ENCODE measurements at regions not wholly inside any gene's neighbourhood (a gene's known extent, or its start where the extent isn't known, plus 50 kb on each side); places are given as distances from the start of the nearest gene placed in this dataset.

DNA sequence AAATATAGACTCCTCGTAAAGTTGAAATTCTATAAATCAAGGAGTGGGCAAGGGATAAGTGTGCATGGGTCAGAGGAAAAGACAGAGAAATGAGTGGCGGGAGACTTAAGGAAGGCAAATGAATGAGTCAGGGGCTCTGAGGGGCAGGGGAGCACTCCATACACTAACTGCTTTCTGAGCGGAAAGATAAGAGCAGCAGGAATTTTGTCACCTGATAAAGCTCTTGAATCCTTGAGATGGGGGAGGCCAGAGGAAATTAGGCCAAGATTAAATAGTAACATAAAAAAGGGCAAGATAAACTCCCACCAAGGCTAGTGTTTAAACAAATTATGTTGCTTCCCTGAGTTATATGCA, 191.0 kb upstream of the S1PR3 start:
- DNase-seq = no peak

- DNase-seq = no peak
Measured at GRCh38 chr9:88801214-88801796, 190.0 kb upstream of the S1PR3 start.

DNA sequence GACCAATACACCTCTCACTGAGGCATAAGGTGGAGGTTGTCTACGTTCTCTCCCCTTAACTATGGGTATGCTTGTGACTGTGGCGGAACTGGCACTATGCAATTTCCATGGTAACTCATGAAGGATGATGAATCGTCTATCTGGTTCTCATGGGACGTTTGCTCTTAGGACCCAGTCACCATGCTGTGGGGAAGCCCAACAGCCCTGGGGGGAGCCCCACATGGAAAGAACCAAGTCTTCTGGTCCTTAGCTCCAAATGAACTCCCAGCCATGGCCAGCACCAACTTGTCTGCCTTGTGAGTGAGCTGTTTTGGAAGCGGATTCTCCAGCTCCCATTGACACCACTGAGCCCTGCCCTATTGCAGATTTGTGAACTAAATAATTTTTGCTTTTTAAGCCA, 188.7 kb upstream of the S1PR3 start:
- no peak for DNase-seq

DNA sequence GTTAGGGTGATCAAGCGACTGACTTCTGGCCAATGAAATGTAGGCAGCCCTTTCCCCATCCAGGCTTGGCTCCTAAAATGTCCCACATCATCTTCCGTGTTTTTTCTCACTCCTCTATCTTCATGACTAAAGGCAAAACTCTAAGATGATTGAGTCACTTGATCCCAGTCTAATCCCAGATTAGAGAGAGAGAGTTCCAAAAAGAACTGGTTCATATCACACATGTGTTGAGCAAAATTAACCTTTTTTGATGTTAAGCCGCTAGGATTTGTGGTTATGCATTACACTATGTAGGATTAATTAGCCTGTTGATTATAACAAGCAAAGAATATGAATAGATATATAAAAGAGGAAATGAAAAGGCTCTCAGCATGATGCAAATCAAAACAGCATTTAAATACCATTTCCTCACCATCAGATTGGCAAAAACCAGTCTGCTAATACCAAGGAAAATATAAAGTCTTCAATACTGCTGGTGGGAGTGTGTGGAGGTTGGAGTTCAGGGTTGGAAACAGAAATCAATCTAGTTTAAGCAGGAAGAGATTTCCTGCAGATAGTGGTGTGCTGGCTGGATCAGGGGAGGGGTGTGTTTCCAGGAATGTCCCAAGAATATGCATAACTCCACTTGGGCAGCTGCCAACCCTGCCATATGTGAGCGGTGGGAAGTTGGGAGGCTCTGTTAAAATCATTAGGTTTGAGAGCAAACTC, 187.6 kb upstream of the S1PR3 start:
- no peak for DNase-seq

- DNase-seq = no peak
Measured at GRCh38 chr9:88804254-88804596, 187.0 kb upstream of the S1PR3 start.

DNA sequence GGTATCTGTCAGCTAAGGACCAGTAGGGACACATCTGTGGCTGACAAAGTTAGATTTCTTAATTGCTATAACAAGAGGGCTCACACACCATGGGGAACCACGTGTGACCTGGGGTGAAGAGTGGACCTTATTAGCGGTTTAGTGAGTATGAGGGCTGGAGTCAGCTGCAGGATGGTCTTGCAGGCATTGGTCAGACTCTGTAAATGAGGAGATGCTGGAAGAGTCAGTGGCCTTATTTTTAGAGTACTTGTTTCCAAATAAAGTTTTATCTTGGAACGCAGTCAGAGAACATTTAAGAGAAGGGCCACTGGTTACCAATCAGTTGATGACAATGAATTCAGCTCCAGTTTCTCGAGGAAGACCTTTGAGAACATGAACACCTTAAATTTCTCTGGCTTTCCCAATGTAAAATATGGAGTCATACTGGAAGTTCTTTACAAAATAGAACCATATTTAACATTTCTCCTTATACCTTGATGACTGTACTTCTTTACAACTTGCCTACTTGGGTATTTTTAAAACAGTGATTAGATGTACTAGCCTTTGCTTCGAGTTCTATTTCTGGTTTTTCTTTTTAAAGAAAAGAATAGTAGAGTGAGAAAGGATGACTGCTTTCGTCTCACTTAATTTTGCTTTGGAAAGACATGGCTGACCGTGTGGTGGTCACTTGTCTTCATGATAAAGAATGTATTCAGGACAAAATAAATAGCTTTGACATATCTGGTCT, 185.9 kb upstream of the S1PR3 start:
- no peak for DNase-seq

- DNase-seq = no peak
Measured at GRCh38 chr9:88807426-88807825, 183.8 kb upstream of the S1PR3 start.

GRCh38 chr9:88808019-88808656, 183.1 kb upstream of the S1PR3 start:
- DNase-seq = peak; percentile 6

- DNase-seq = no peak
Measured at GRCh38 chr9:88808761-88809354, 182.4 kb upstream of the S1PR3 start.

GRCh38 chr9:88809355-88810161, 181.7 kb upstream of the S1PR3 start:
- no peak for DNase-seq

GRCh38 chr9:88810826-88811225, 180.4 kb upstream of the S1PR3 start:
- no peak for DNase-seq

DNA sequence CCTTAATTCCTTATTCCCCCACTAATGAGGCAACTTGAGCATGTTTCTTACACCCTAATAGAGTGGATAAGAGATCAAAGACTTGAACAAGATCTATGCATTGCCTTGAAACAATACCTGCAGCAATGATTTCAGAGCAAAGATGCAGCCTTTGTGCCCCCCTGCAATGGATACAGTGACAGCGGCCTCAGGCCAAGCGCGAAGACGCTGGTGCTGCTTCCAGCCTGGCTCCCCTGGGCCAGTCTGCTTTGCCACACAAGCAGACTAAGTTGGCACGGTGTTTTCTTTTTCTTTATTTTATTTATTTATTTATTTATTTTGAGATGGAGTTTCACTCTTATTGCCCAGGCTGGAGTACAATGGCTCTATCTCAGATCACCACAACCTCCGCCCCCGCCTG, 179.8 kb upstream of the S1PR3 start:
- no peak for DNase-seq

- no peak for DNase-seq
Measured at GRCh38 chr9:88812938-88813637, 178.2 kb upstream of the S1PR3 start.

DNA sequence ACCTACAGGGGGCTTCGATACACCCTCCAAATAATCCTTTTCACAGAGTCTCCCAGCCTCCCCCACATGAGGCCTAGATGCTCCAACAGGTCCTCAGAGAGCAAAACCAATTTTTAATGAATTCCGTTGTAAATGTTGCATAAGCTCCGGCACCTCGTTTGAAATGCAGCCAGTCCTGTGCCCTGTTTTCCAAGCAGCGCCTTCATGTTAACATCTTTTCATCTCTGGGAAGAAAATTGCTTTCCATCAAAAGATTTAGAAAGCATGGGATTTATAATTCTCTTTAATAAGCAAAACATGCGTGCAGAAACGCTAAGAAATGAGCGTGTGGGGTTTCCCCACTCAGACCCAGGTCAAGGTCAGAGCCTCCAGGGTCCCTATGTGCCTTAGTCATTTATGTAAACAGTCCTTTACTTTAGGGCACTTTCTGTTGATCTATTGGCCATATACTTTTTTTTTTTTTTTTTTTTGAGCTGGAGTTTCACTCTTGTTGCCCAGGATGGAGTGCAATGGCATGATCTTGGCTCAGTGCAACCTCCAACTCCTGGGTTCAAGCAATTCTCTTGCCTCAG, 177.5 kb upstream of the S1PR3 start:
- no peak for DNase-seq

GRCh38 chr9:88814577-88814976, 176.7 kb upstream of the S1PR3 start:
- no peak for DNase-seq

GRCh38 chr9:88816141-88816540, 175.1 kb upstream of the S1PR3 start:
- DNase-seq = no peak

DNA sequence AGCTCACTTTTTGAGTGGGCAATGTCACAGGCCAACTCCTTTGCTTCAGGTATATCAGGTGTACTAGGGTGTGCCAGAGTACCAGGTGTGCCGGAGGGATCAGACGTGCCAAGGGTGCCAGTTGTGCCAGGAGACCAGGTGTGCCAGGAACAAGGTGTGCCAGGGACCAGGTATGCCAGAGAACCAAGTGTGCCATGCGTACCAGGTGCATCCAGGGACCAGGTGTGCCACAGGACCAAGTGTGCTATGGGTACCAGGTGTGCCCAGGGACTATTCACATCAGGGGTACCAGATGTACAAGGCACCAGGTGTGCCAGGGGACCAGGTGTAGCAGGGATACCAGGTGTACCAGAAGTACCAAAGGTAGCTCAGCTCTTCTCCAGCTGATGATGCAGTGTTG, 174.7 kb upstream of the S1PR3 start:
- no peak for DNase-seq

GRCh38 chr9:88817628-88818027, 173.6 kb upstream of the S1PR3 start:
- no peak for DNase-seq

GRCh38 chr9:88818495-88819201, 172.6 kb upstream of the S1PR3 start:
- DNase-seq = no peak

GRCh38 chr9:88819476-88819875, 171.8 kb upstream of the S1PR3 start:
- DNase-seq = no peak

GRCh38 chr9:88820055-88820454, 171.2 kb upstream of the S1PR3 start:
- DNase-seq = peak; percentile 31

Measured in hematopoietic multipotent progenitor cell treated with erythropoietin and hydrocortisone succinate and interleukin-3 and kit ligand, for 6 days (in vitro differentiated cells).